ENCODE measurements at regions not wholly inside any gene's neighbourhood (a gene's known extent, or its start where the extent isn't known, plus 50 kb on each side); places are given as distances from the start of the nearest gene placed in this dataset.

- no peak for TF ChIP-seq CTCF (IDR thresholded peaks at IDR 0.05)
- TF ChIP-seq POLR2A (IDR thresholded peaks at IDR 0.05) = no peak
- no peak for TF ChIP-seq POLR2AphosphoS5 (IDR thresholded peaks at IDR 0.05)
- no peak for TF ChIP-seq EP300 (IDR thresholded peaks at IDR 0.05)
These were observed 634.7 kb downstream of the PCDH17 start for GRCh38 chr13:58266271-58266670.

Measured in upper lobe of left lung (tissue), 4 donors.